BLaER1 treated with 17β-estradiol and CSF1 and Interleukin-3, amounts not matched to agents 10 nM and 100 nM (cell line): ENCODE measurements at regions not wholly inside any gene's neighbourhood (a gene's known extent, or its start where the extent isn't known, plus 50 kb on each side); places are given as distances from the start of the nearest gene placed in this dataset.

Experiments used
- H3K27ac ChIP-seq, 11 experiments: shearing (Covaris generic); formaldehyde crosslinking; 2 replicates each; pipeline ENCODE4 v1.8.1; 2022
- H3K27me3 ChIP-seq, 11 experiments: shearing (Covaris generic); formaldehyde crosslinking; 2 replicates each; pipeline ENCODE4 v1.8.1; 2022
- H3K36me3 ChIP-seq, 11 experiments: shearing (Covaris generic); formaldehyde crosslinking; 2 replicates each; pipeline ENCODE4 v1.8.1; 2022
- H3K4me1 ChIP-seq, 10 experiments: shearing (Covaris generic); formaldehyde crosslinking; 2 replicates each; pipeline ENCODE4 v1.8.1; 2022
- H3K4me2 ChIP-seq, 11 experiments: shearing (Covaris generic); formaldehyde crosslinking; 2 replicates each; pipeline ENCODE4 v1.8.1; 2022
- H3K4me3 ChIP-seq, 10 experiments: shearing (Covaris generic); formaldehyde crosslinking; 2 replicates each; pipeline ENCODE4 v1.8.1; 2022
- H3K9ac ChIP-seq, 11 experiments: shearing (Covaris generic); formaldehyde crosslinking; 2 replicates each; pipeline ENCODE4 v1.8.1; 2022
- H3K9me3 ChIP-seq, 11 experiments: shearing (Covaris generic); formaldehyde crosslinking; replicated peaks in 1 of 11; 2 replicates each; pipeline ENCODE4 v1.8.1; 2022
- H4K20me1 ChIP-seq, 11 experiments: shearing (Covaris generic); formaldehyde crosslinking; 2 replicates each; pipeline ENCODE4 v1.8.1; 2022
- Cebpa-rat ChIP-seq, 11 experiments: shearing (Covaris generic); IDR thresholded peaks; 2 replicates each; pipeline ENCODE4 v1.8.1; 2022

DNA sequence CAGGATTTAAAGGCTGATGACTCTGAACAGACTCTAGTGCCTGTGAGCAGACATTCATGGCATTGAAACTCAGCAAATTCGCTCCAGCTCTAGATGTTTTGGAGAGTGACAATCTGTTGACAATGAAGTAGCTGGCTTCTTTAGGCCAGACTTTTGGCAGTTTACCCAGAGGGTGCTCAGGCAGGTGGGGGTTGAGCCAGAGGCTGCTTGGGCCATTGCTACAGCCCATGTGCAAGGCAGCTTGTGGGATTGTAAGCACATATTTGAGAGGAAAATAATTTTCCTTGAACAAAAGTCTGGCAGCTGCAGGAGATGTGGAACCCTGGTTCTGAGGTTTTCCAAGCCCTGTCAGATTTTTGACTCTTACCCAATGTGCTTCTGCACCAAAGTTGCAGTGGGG is 311.6 kb downstream of the CDC5L start:
- no peak overlapping the region for H3K27ac ChIP-seq
- TF ChIP-seq Cebpa-rat (IDR thresholded peaks at IDR 0.05) = no peak
- H3K4me3 ChIP-seq = no peak overlapping the region
- no peaks in the 10 kb centered on the region for H4K20me1 ChIP-seq
- H3K27me3 ChIP-seq = no peaks in the 10 kb centered on the region
- no peaks in the 10 kb centered on the region for H3K9me3 ChIP-seq
- no peaks in the 10 kb centered on the region for H3K4me1 ChIP-seq
- no peaks in the 10 kb centered on the region for H3K36me3 ChIP-seq
- no peak overlapping the region for H3K9ac ChIP-seq
- H3K4me2 ChIP-seq = no peak overlapping the region

DNA sequence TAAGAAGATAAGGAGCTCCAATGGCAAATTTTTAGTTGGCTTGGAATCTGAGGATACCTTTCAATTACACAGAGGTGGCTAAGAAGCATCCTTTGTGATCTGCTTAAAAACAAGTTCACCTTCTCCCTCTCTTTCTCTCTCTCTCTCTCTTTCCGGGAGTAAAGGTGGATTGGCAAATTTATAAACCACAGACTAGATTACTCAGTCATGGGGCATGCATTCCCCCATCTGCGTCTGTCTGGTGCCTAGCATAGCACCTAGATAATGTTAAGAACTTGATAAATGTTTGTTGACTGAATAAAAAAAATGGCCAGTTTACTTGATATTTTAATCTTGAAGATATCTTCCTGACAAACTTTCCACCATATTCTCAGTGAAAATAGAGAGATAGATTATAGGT is 312.3 kb downstream of the CDC5L start:
- Histone ChIP-seq H3K4me1 (no peaks in the 10 kb centered on the region), H3K27ac (no peak overlapping the region), H3K4me2 (no peak overlapping the region), H3K4me3 (no peak overlapping the region), H3K27me3 (no peaks in the 10 kb centered on the region), H3K9me3 (no peaks in the 10 kb centered on the region), H3K9ac (no peak overlapping the region), H4K20me1 (no peaks in the 10 kb centered on the region), H3K36me3 (no peaks in the 10 kb centered on the region)
- TF ChIP-seq Cebpa-rat (IDR thresholded peaks at IDR 0.05) = no peak

DNA sequence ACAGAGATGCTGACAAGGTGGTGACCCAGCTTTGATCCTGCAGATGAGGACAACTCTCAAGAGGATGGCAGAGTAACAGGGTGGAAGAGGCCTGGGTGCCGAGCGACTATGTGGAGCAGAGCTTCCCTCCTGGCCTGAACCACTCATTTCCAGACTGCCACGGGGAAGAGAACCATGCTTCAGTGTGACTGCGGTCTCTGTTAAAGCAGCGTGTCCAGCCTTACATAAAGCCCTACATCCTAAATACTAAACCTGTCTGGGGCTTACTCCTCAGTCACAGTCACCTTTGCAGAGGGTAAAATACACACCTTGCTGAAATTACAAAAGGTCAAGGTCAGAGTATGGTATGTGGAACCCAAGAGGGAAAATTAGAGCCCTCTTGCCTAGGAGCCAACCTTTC is 312.9 kb downstream of the CDC5L start:
- H3K4me3 ChIP-seq = no peak overlapping the region
- H3K4me1 ChIP-seq = no peaks in the 10 kb centered on the region
- no peak for TF ChIP-seq Cebpa-rat (IDR thresholded peaks at IDR 0.05)
- no peaks in the 10 kb centered on the region for H3K36me3 ChIP-seq
- no peaks in the 10 kb centered on the region for H3K27me3 ChIP-seq
- H3K9me3 ChIP-seq = no peaks in the 10 kb centered on the region
- no peak overlapping the region for H3K4me2 ChIP-seq
- H4K20me1 ChIP-seq = no peaks in the 10 kb centered on the region
- no peak overlapping the region for H3K9ac ChIP-seq
- H3K27ac ChIP-seq = no peak overlapping the region

DNA sequence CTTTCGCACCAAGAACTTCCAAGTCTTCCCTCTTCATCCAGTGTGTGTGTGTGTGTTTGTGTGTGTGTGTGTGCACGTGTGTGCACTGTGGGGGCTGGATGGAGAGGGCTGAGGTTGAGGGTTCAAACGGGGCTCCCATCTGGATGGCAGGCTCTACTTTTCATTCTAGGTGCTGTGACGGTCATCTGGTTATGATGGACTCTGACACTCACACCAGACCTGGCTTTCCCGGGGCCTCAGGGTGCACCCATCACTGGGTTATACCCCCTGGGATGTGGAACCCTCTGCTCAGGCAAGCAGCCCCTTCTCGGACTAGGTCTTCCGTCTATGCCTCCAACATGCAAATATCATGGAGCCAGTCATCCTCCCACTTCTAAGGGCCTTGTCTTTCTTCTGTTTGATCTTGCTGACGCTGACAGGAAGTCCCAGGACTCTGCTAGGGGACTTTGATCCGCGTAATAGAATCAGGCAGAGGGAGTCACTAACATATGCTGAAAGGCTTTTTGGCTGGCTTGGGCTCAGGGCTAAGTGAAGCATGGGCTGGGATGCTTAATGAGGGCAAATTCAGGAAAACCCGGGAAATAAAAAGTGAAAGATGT is 313.6 kb downstream of the CDC5L start:
- H3K9me3 ChIP-seq = no peaks in the 10 kb centered on the region
- no peak overlapping the region for H3K27ac ChIP-seq

DNA sequence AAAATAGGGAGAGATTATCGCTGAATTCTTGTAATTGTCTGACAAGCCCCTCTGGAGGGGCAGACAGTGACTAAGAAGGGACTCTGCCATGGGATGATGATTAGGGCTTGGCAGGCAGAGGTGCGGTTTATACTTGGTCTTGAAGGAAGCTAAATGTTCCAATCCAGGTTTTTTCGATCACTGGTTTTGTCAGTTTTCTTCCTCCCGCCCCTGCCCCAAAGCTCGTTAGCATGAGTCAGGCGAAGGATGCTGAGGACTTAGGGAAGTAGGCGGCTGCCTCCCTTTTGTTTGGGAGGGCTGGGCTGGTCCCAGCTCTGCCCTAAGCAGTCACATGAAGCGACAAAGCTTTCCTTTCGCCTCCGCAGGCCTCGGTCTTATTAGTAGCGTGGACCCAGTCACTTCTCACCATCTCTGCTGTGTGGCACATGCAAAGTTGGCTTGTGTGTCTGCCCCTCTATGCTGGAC is 314.2 kb downstream of the CDC5L start:
- Histone ChIP-seq H3K4me2 (no peak overlapping the region; a peak in 1 of 22 replicates), H3K9me3 (no peaks in the 10 kb centered on the region), H3K27me3 (no peaks in the 10 kb centered on the region), H3K27ac (no peak overlapping the region), H3K9ac (no peak overlapping the region), H3K4me1 (no peaks in the 10 kb centered on the region), H3K4me3 (no peak overlapping the region), H4K20me1 (no peaks in the 10 kb centered on the region), H3K36me3 (no peaks in the 10 kb centered on the region)
- no peak for TF ChIP-seq Cebpa-rat (IDR thresholded peaks at IDR 0.05)

More for the DNA sequence above, 313.6 kb downstream of the CDC5L start:
- H3K36me3 ChIP-seq = no peaks in the 10 kb centered on the region
- no peak for TF ChIP-seq Cebpa-rat (IDR thresholded peaks at IDR 0.05)
- H3K4me2 ChIP-seq = no peak overlapping the region
- no peak overlapping the region for H3K9ac ChIP-seq
- H3K4me1 ChIP-seq = no peaks in the 10 kb centered on the region
- no peaks in the 10 kb centered on the region for H3K27me3 ChIP-seq
- H3K4me3 ChIP-seq = no peak overlapping the region
- no peaks in the 10 kb centered on the region for H4K20me1 ChIP-seq

DNA sequence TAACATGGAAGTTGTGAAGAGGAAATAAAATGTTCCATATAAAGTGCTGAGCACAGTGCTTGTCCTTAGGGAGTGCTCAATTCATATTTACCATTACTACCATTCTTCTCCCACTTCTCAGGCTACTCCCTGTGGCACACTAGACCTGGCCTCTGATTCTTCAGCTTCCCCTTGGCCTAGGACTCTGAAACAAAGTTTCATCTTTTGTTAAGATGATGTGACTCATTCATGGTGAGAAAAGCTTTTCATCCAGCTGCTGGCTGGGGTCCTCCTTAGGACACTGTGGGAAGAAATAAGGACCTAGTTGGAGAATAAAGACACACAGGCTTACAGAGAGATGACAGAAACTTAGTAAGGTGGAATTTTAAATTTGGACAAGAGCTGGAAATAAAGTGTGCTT is 314.8 kb downstream of the CDC5L start:
- H3K4me1 ChIP-seq = no peaks in the 10 kb centered on the region
- H3K9me3 ChIP-seq = no peaks in the 10 kb centered on the region
- no peak for TF ChIP-seq Cebpa-rat (IDR thresholded peaks at IDR 0.05)
- H3K27me3 ChIP-seq = no peaks in the 10 kb centered on the region
- H3K36me3 ChIP-seq = no peaks in the 10 kb centered on the region
- H3K27ac ChIP-seq = no peak overlapping the region
- H3K4me2 ChIP-seq = no peak overlapping the region
- H3K4me3 ChIP-seq = no peak overlapping the region
- no peak overlapping the region for H3K9ac ChIP-seq
- H4K20me1 ChIP-seq = no peaks in the 10 kb centered on the region

DNA sequence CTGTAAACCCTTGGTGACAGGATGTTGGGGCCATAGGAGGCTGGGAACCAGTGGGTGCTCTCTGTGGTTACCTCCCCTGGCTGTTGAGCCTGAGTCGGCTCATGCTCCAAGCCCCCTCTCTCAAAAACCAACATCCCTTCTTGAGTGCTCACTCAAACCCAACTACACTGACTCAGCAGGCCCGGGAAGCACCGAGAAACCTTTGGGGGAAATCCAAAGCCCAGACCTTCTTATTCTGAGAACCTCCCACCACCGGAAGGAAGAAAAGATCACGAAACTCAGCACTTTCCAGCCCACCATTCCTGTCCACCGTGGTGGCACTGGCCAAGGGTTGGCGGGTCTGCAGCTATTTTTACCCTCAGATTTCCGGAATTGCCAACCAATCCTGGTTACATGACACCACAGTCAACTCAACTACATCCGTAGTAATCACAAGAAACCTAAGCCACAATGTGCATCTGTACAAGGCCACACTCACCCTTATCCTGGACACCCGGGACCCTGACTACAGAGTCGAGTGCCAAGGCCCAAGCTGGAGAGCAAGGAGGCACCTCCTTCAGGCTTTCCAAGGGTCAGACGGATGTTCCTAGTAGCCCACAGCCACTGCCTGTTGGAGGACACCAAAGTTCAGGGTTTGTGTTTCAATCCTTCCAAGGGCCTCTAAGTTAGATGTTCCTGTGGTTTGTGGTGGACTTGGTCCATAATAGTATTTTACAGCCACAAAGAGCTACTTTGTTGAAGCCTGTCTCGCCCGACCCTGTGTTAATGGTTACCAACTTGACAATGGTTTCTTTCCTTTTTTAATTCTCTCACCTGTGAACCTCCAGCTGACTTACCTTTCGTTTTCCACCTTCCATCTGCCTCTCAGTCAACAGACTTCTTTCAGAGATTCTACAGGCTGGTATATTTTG is 317.0 kb downstream of the CDC5L start:
- Histone ChIP-seq H4K20me1 (no peaks in the 10 kb centered on the region), H3K4me3 (no peak overlapping the region), H3K36me3 (no peaks in the 10 kb centered on the region), H3K9me3 (peaks cover 0 to 4% (median 0%) of the 10 kb centered on the region in 11 experiments; a peak in 1 of 22 replicates), H3K27ac (no peak overlapping the region), H3K4me2 (no peak overlapping the region), H3K9ac (no peak overlapping the region), H3K27me3 (no peaks in the 10 kb centered on the region), H3K4me1 (no peaks in the 10 kb centered on the region)
- TF ChIP-seq Cebpa-rat (IDR thresholded peaks at IDR 0.05) = no peak

DNA sequence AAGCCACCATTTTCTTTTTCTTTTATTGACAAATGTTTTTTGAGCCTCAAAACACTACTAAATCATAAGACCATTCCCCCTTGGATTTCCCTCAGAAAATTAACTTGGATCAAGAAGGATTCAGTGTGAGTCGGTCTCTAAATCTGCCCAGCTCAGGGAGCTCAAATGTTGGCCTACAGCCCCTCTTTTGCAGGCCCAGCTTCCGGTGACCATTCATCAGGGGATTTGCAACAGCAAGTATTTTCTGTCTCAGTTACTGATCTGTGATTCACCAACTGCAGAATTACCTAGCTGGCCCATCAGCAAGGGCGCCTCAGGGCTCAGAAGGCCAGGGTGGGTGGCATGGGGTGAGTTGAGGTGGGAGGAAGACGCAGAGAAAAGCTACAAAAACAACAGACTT is 318.1 kb downstream of the CDC5L start:
- Histone ChIP-seq H3K4me2 (no peak overlapping the region), H3K9me3 (peaks cover 0 to 4% (median 0%) of the 10 kb centered on the region in 11 experiments; a peak in 1 of 22 replicates)
- TF ChIP-seq Cebpa-rat (IDR thresholded peaks at IDR 0.05) = no peak

DNA sequence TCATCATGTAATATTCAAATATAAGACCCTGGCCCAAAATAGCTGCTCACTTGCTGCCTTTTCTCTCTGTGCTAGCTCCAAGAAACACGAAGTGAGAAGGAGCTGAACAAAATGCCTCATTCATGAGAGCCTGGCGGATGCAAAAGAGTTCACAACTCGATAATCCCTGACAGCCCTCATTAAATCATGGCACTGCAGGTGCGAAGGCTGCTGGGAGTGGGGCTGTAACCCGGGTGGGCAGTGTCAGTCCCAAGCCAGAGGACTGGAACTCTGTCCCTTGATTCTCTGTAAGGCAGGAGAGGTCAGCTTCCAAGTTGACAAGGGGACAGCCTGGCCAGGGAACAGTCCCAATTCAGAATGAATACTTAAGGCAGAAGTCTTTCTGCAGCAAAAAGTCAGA is 318.5 kb downstream of the CDC5L start:
- no peak for TF ChIP-seq Cebpa-rat (IDR thresholded peaks at IDR 0.05)
- Histone ChIP-seq H3K36me3 (no peaks in the 10 kb centered on the region), H3K9me3 (peaks cover 0 to 4% (median 0%) of the 10 kb centered on the region in 11 experiments; a peak in 1 of 22 replicates), H3K9ac (no peak overlapping the region), H3K4me1 (no peaks in the 10 kb centered on the region), H3K4me3 (no peak overlapping the region), H3K4me2 (no peak overlapping the region), H3K27me3 (no peaks in the 10 kb centered on the region), H3K27ac (no peak overlapping the region), H4K20me1 (no peaks in the 10 kb centered on the region)

More for the DNA sequence above, 318.1 kb downstream of the CDC5L start:
- H3K27me3 ChIP-seq = no peaks in the 10 kb centered on the region
- H3K27ac ChIP-seq = no peak overlapping the region
- no peaks in the 10 kb centered on the region for H3K36me3 ChIP-seq
- H4K20me1 ChIP-seq = no peaks in the 10 kb centered on the region
- H3K4me3 ChIP-seq = no peak overlapping the region
- H3K4me1 ChIP-seq = no peaks in the 10 kb centered on the region
- no peak overlapping the region for H3K9ac ChIP-seq
